Bone marrow (tissue), 2 donors: ENCODE measurements at regions not wholly inside any gene's neighbourhood (a gene's known extent, or its start where the extent isn't known, plus 50 kb on each side); places are given as distances from the start of the nearest gene placed in this dataset.

ENCODE experiments used
- DNase-seq, 2 donors: peaks; one replicate each; lab custom pipeline; 2025; lab: John Stamatoyannopoulos, UW

GRCh38 chrX:150298841-150299551, 64.1 kb upstream of the MAMLD1 start:
- DNase-seq = no peak

DNA sequence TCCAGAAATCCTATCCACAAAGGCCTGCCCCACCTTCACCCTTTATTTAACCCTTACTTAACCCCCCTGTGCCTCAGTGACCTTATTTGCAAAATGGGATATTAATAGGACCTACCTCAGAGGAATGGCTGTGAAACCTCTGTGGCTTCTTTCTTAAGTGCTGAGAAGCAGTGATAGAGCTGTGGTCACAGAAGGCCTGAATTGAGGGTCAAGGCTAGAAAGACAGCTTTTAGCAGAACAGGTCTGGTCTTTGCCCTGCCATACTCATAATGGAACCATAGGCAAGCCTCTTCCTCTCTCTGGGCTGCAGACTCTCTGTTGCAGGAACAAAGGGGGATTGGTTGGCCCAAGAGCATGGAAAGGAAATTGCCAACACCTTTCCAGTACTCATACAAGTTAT, 63.5 kb upstream of the MAMLD1 start:
- no peak for DNase-seq

DNA sequence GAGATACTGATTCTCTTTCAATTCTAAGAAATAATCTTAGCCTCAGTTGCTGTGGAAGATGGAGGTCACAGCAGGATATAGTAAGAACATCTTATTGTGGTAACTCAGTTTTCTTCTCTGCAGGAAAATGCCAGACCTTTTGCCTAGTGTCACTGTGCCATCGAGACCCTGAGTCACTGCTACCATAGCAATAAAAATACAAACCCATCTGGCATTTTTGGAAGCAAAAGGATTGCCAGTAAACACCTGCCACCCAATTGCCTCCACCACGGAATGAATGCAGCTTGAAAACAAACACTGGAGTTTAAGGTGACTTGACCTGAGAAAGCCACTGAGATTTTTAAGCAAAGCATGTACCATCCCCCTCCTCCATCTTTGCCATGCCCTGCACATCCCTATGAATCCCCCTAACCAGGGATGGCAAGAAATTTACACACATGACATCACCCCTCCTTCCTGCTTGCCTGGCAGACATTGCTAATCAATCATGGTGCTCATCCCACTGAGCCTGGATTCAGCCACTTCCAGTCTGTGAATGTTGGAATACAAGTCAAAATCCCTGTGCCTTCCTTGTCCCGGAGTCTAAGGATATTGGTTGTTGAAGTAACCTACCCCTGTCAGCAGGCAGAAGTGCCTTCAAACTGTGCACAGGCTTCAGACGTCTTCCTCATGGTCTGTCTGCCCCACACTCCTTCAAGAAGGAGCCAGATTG, 59.6 kb upstream of the MAMLD1 start:
- no peak for DNase-seq

DNA sequence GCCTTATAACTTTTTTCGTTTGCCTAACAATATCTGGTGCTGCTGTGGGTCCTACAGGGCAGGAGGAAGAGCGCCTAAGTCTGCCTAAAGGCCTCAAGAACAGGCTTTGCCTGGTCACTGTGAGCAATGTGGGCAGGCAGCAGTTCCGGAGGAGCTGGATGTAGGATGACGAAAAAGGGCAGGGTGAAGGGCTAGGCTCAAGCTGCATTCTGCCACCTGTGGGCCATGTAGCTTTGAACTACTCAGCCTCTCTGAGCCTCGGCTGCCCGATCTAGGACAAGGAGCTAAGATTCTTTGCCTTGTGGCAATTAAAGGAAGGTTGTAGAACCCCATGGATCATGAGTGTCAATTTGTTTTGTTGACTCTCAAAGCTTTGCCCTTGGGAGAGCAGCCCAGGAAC, 57.1 kb upstream of the MAMLD1 start:
- no peak for DNase-seq

DNA sequence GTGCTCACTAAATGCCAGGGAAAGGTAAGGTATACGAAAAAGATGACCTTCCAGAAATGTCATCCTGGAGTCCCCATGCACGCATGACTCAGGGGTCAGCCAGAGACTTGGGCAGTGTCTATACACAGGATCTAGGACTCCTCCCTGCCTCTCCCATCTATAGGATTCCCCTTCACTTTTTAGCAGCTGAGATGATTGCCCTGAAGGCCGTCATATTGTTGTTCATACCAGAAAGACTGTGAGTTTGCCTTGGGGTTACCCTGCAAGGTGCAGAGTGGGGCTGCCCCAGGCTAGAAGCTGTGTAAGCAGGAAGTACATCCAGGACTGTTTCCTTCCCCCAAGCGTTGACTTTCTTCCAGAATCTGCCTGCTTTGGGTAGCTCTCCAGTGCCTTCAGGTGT, 55.1 kb upstream of the MAMLD1 start:
- no peak for DNase-seq

- no peak for DNase-seq
These were observed 54.5 kb upstream of the MAMLD1 start for GRCh38 chrX:150308532-150309157.

DNA sequence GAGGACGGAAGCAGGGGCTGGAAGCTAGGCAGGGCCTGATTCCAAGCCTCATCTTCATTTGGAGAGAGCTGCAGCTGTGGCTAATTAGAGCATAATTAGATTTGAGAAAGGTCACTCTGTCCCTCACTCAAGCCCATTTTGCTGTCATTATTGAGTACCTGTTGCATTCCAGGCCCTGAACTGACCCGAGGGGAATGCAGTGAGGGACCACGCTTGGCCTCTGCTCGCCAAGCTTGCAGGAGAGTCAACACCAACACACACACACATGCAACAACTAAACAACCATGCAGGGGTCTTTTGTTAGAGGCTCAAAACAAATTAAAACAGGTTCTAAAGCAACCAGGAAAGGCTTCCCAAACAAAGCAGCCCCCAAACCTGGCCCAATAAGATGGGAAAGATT, 52.7 kb upstream of the MAMLD1 start:
- DNase-seq = no peak

DNA sequence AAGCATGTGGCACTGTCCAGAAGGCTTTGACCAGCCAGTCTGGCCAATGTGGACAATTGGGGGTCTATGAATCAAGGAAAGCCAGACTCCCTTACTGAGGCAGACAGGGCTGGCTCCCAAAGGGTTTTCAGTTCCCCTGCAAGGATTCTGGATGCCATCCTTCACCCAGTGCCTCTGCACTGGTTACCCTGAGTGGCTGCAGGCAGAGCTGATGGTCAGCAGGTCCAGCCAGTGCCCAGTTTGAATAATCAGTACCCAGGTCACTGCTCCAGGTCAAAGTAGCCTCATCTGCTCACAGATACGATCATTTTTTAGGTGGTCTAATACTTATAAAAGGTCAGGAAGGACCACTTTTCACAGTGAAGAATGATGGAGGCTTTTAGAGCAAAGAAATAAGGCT, 52.2 kb upstream of the MAMLD1 start:
- DNase-seq = no peak

- DNase-seq = no peak
These were observed 50.2 kb upstream of the MAMLD1 start for GRCh38 chrX:150312931-150313330.
